HG03457 (cell line): ENCODE measurements at regions not wholly inside any gene's neighbourhood (a gene's known extent, or its start where the extent isn't known, plus 50 kb on each side); places are given as distances from the start of the nearest gene placed in this dataset.

Source experiments
- ATAC-seq: cut with Tn5 transposase; IDR thresholded peaks from one replicate; pipeline ENCODE4 v1.9.1; 2021; ENCODE audit warnings: moderate number of reproducible peaks; ENCODE audit not compliant: unreplicated experiment

DNA sequence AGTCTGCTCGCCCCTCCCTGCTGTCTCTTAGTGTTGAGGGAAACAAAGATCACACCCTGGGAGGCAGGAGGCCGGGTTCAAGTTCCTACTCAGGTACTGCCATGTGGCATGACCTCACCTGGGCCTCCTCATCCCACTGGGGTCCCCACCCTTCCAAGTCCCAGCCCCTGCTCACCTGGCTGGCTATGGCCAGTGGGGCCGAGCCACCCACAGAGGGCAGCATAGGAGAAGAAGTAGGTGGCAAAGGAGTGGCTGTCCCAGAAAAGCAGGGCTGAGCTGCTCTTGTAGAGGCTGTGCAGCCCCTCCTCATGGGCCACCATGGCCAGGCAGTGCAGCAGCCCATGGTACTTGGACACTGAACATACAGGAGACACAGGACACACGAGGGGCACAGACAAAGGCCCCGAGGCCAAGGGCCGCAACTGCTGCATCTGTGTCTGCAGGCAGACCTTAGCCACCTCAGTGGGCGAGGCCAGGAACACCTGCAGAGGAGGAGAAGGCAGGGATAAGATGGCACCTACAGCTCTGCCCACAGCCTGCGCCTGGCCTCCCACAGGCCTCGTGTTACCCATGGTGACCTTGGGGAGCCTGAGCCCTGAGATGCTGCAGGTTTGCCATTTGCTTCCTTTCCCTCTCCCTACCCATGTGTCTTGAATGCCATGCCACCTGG lies 50.6 kb upstream of the MPEG1 start:
- no peak for ATAC-seq
